ENCODE measurements at regions not wholly inside any gene's neighbourhood (a gene's known extent, or its start where the extent isn't known, plus 50 kb on each side); places are given as distances from the start of the nearest gene placed in this dataset.

DNA sequence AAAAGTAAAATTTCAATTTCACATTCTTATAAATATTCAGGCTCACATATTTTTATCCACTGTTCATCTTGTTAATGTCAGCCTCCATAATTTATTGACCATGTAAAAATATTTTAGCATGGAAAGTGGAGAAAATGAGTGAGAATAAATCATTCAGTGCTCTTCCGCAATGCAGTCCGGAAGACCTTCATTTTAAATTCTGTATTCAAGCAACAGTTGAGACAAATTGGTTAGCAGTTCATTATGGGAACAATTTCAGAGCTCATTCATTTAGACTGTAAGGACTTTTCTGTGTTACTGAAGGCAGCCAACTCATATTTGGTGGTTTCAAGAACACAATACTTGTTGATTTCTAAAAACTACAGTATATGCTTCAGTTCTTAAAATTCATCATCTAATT lies 97.8 kb downstream of the TYW3 start:
- no peaks in the 10 kb centered on the region for H3K79me1 ChIP-seq (ENCODE audit: low read length)
- no peak overlapping the region for H2BK120ac ChIP-seq (ENCODE audit: insufficient read depth, low read length, poor library complexity)
- WGBS (ENCODE audit: extremely low coverage, insufficient coverage, insufficient read length): no CpG with 5 or more reads among the region's 2 CpGs
- H4K8ac ChIP-seq (ENCODE audit: low read depth, low read length): no peak overlapping the region
- H2AK5ac ChIP-seq (ENCODE audit: low read length): no peak overlapping the region
- H3K23ac ChIP-seq (ENCODE audit: low read length): no peak overlapping the region
- no peak overlapping the region for H3K4me3 ChIP-seq (ENCODE audit: low read depth, low read length)
- no peak overlapping the region for H4K91ac ChIP-seq (ENCODE audit: low read depth, low read length)
- H3K27ac ChIP-seq (ENCODE audit: low read depth, low read length): no peak overlapping the region
- no peak overlapping the region for H4K12ac ChIP-seq (ENCODE audit: low read depth, low read length)
- no peaks in the 10 kb centered on the region for H3K9me3 ChIP-seq (ENCODE audit: insufficient read depth, low read depth, low read length)
- H2BK5ac ChIP-seq (ENCODE audit: low read depth, low read length, poor library complexity): no peak overlapping the region
- H3K27me3 ChIP-seq (ENCODE audit: insufficient read depth, low read length): no peaks in the 10 kb centered on the region
- no peak overlapping the region for H3K9ac ChIP-seq (ENCODE audit: low read length)
- no peak overlapping the region for H3K4me2 ChIP-seq (ENCODE audit: low read length)
- H3K4me1 ChIP-seq (ENCODE audit: control insufficient read depth in 1 of 2, insufficient read depth in 2 of 2, low read length in 2 of 2): no peaks in the 10 kb centered on the region
- no peak for DNase-seq
- no peak overlapping the region for H3K14ac ChIP-seq (ENCODE audit: low read length)
- no peaks in the 10 kb centered on the region for H3K79me2 ChIP-seq (ENCODE audit: control insufficient read depth, insufficient read depth, low read length, poor library complexity)
- H3K4ac ChIP-seq (ENCODE audit: low read depth, low read length): no peak overlapping the region
- no peak overlapping the region for H3K18ac ChIP-seq (ENCODE audit: low read length)
- no peak overlapping the region for H2AFZ ChIP-seq (ENCODE audit: insufficient read depth, low read length, poor library complexity)
- no peaks in the 10 kb centered on the region for H3K36me3 ChIP-seq (ENCODE audit: control insufficient read depth in 1 of 2, insufficient read depth in 2 of 2, low read length in 2 of 2)
- no peak overlapping the region for H2BK12ac ChIP-seq (ENCODE audit: low read length)

DNA sequence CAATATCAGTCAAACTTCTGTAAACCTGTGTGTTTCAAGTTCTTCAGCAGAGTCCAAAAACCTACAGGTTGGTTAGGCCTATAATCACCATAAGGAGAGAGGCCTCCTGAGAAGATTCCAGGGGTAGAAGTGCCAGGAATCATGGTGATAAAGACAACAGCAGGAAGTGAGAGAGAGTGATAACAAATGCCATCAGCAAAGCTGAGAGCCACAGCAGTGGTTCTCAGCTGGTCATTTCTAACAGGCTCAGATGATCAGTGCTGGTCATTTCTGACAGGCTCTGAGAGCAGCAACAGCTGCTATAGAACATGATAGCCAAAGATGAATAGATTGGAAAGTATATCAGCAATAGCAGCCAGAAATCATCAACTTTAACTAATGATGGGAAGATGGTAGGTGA lies 101.3 kb downstream of the TYW3 start:
- Histone ChIP-seq H2AFZ (ENCODE audit: insufficient read depth, low read length, poor library complexity) (no peak overlapping the region), H3K14ac (ENCODE audit: low read length) (no peak overlapping the region), H3K4me1 (ENCODE audit: control insufficient read depth in 1 of 2, insufficient read depth in 2 of 2, low read length in 2 of 2) (no peaks in the 10 kb centered on the region), H3K79me2 (ENCODE audit: control insufficient read depth, insufficient read depth, low read length, poor library complexity) (no peaks in the 10 kb centered on the region), H2BK5ac (ENCODE audit: low read depth, low read length, poor library complexity) (no peak overlapping the region), H3K4ac (ENCODE audit: low read depth, low read length) (no peak overlapping the region), H2BK120ac (ENCODE audit: insufficient read depth, low read length, poor library complexity) (no peak overlapping the region), H3K4me2 (ENCODE audit: low read length) (no peak overlapping the region), H3K23ac (ENCODE audit: low read length) (no peak overlapping the region), H3K79me1 (ENCODE audit: low read length) (no peaks in the 10 kb centered on the region), H3K4me3 (ENCODE audit: low read depth, low read length) (no peak overlapping the region), H3K27ac (ENCODE audit: low read depth, low read length) (no peak overlapping the region), H3K18ac (ENCODE audit: low read length) (no peak overlapping the region), H2BK12ac (ENCODE audit: low read length) (no peak overlapping the region), H3K36me3 (ENCODE audit: control insufficient read depth in 1 of 2, insufficient read depth in 2 of 2, low read length in 2 of 2) (no peaks in the 10 kb centered on the region), H3K27me3 (ENCODE audit: insufficient read depth, low read length) (no peaks in the 10 kb centered on the region), H4K8ac (ENCODE audit: low read depth, low read length) (no peak overlapping the region), H4K12ac (ENCODE audit: low read depth, low read length) (no peak overlapping the region), H2AK5ac (ENCODE audit: low read length) (no peak overlapping the region), H3K9ac (ENCODE audit: low read length) (no peak overlapping the region), H4K91ac (ENCODE audit: low read depth, low read length) (no peak overlapping the region), H3K9me3 (ENCODE audit: insufficient read depth, low read depth, low read length) (no peaks in the 10 kb centered on the region)
- DNase-seq: no peak

DNA sequence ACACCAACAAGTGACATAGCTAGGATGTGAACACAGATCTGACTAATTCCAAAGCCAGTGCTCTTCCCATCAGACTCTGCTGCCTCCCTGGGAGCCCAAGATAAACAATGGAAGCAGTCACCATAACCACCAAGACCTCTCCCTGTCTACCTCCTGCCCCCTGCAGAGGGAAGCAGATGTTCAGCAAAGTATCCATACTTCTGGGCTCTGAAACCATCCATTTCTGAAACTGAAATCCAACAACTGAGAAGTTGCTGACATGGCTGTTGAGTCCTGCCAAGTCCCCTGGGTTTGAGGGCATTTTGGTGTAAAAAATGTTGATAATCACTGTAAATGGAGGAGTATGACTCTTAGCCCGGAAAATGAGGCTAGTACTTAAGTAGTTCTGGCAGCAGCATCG lies 102.1 kb downstream of the TYW3 start:
- H2BK120ac ChIP-seq (ENCODE audit: insufficient read depth, low read length, poor library complexity): no peak overlapping the region
- H3K14ac ChIP-seq (ENCODE audit: low read length): no peak overlapping the region
- no peaks in the 10 kb centered on the region for H3K4me1 ChIP-seq (ENCODE audit: control insufficient read depth in 1 of 2, insufficient read depth in 2 of 2, low read length in 2 of 2)
- WGBS (ENCODE audit: extremely low coverage, insufficient coverage, insufficient read length): no CpG with 5 or more reads among the region's 2 CpGs
- no peak overlapping the region for H2AK5ac ChIP-seq (ENCODE audit: low read length)
- no peaks in the 10 kb centered on the region for H3K79me1 ChIP-seq (ENCODE audit: low read length)
- no peak overlapping the region for H3K4me2 ChIP-seq (ENCODE audit: low read length)
- no peak overlapping the region for H4K12ac ChIP-seq (ENCODE audit: low read depth, low read length)
- no peak overlapping the region for H2BK5ac ChIP-seq (ENCODE audit: low read depth, low read length, poor library complexity)
- no peak overlapping the region for H3K18ac ChIP-seq (ENCODE audit: low read length)
- no peak overlapping the region for H2AFZ ChIP-seq (ENCODE audit: insufficient read depth, low read length, poor library complexity)
- H3K4me3 ChIP-seq (ENCODE audit: low read depth, low read length): no peak overlapping the region
- no peak for DNase-seq
- no peaks in the 10 kb centered on the region for H3K79me2 ChIP-seq (ENCODE audit: control insufficient read depth, insufficient read depth, low read length, poor library complexity)
- H3K4ac ChIP-seq (ENCODE audit: low read depth, low read length): no peak overlapping the region
- H3K23ac ChIP-seq (ENCODE audit: low read length): no peak overlapping the region
- H3K27ac ChIP-seq (ENCODE audit: low read depth, low read length): no peak overlapping the region
- H3K27me3 ChIP-seq (ENCODE audit: insufficient read depth, low read length): no peaks in the 10 kb centered on the region
- no peaks in the 10 kb centered on the region for H3K36me3 ChIP-seq (ENCODE audit: control insufficient read depth in 1 of 2, insufficient read depth in 2 of 2, low read length in 2 of 2)
- H4K91ac ChIP-seq (ENCODE audit: low read depth, low read length): no peak overlapping the region
- no peak overlapping the region for H4K8ac ChIP-seq (ENCODE audit: low read depth, low read length)
- H3K9ac ChIP-seq (ENCODE audit: low read length): no peak overlapping the region
- no peaks in the 10 kb centered on the region for H3K9me3 ChIP-seq (ENCODE audit: insufficient read depth, low read depth, low read length)
- H2BK12ac ChIP-seq (ENCODE audit: low read length): no peak overlapping the region

DNA sequence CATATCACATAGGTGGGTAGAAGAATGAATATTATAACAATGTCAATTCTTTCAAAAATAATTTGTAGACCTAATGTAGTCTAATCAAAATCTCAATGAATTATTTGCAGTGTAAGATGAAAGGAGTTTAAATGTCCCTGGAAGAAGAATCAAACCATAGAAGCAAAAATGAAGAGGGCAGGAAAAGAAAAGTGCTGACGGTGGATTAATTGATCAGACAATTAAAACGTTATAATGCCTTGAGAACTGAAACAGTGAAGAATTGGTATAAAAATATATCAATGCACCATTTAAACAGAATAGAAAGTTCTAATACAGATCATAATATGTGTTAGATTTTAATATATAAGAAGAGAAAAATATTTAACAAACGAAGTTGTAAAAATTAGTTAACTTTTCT lies 109.8 kb downstream of the TYW3 start:
- no peaks in the 10 kb centered on the region for H3K36me3 ChIP-seq (ENCODE audit: control insufficient read depth in 1 of 2, insufficient read depth in 2 of 2, low read length in 2 of 2)
- no peak overlapping the region for H3K14ac ChIP-seq (ENCODE audit: low read length)
- no peak overlapping the region for H4K12ac ChIP-seq (ENCODE audit: low read depth, low read length)
- H2BK120ac ChIP-seq (ENCODE audit: insufficient read depth, low read length, poor library complexity): no peak overlapping the region
- H3K4ac ChIP-seq (ENCODE audit: low read depth, low read length): no peak overlapping the region
- no peak overlapping the region for H2AK5ac ChIP-seq (ENCODE audit: low read length)
- no CpG with 5 or more reads among the region's 3 CpGs for WGBS (ENCODE audit: extremely low coverage, insufficient coverage, insufficient read length)
- no peaks in the 10 kb centered on the region for H3K9me3 ChIP-seq (ENCODE audit: insufficient read depth, low read depth, low read length)
- no peak for DNase-seq
- H3K27ac ChIP-seq (ENCODE audit: low read depth, low read length): no peak overlapping the region
- H2BK12ac ChIP-seq (ENCODE audit: low read length): no peak overlapping the region
- H4K91ac ChIP-seq (ENCODE audit: low read depth, low read length): no peak overlapping the region
- H3K9ac ChIP-seq (ENCODE audit: low read length): no peak overlapping the region
- no peak overlapping the region for H3K23ac ChIP-seq (ENCODE audit: low read length)
- H3K4me3 ChIP-seq (ENCODE audit: low read depth, low read length): no peak overlapping the region
- H3K4me1 ChIP-seq (ENCODE audit: control insufficient read depth in 1 of 2, insufficient read depth in 2 of 2, low read length in 2 of 2): no peaks in the 10 kb centered on the region
- H4K8ac ChIP-seq (ENCODE audit: low read depth, low read length): no peak overlapping the region
- no peaks in the 10 kb centered on the region for H3K27me3 ChIP-seq (ENCODE audit: insufficient read depth, low read length)
- H2AFZ ChIP-seq (ENCODE audit: insufficient read depth, low read length, poor library complexity): no peak overlapping the region
- no peaks in the 10 kb centered on the region for H3K79me1 ChIP-seq (ENCODE audit: low read length)
- H2BK5ac ChIP-seq (ENCODE audit: low read depth, low read length, poor library complexity): no peak overlapping the region
- no peak overlapping the region for H3K4me2 ChIP-seq (ENCODE audit: low read length)
- H3K79me2 ChIP-seq (ENCODE audit: control insufficient read depth, insufficient read depth, low read length, poor library complexity): no peaks in the 10 kb centered on the region
- H3K18ac ChIP-seq (ENCODE audit: low read length): no peak overlapping the region

DNA sequence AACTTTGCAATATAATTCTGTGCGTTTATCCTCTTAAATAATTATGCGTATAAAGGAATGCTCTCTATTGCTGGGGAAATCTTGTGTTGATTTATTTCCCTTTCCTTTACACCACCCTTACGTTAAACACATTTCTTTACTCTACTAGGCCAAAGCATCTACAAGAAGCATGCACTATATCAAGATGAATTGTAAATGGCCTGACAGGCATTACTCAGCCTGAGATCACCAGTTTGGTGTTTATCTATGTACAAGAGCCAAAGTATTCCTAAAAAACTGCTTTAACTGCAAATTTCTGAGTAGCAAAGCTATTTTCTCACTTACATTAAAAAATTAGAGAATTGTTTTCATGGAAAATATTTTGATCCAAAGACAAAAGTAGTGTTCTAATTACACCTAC lies 114.8 kb downstream of the TYW3 start:
- Histone ChIP-seq H3K27ac (ENCODE audit: low read depth, low read length) (no peak overlapping the region), H3K27me3 (ENCODE audit: insufficient read depth, low read length) (no peaks in the 10 kb centered on the region), H4K8ac (ENCODE audit: low read depth, low read length) (no peak overlapping the region), H3K4me3 (ENCODE audit: low read depth, low read length) (no peak overlapping the region), H3K9ac (ENCODE audit: low read length) (no peak overlapping the region), H2BK120ac (ENCODE audit: insufficient read depth, low read length, poor library complexity) (no peak overlapping the region), H3K18ac (ENCODE audit: low read length) (no peak overlapping the region), H3K4me2 (ENCODE audit: low read length) (no peak overlapping the region), H3K36me3 (ENCODE audit: control insufficient read depth in 1 of 2, insufficient read depth in 2 of 2, low read length in 2 of 2) (no peaks in the 10 kb centered on the region), H2AK5ac (ENCODE audit: low read length) (no peak overlapping the region), H3K79me2 (ENCODE audit: control insufficient read depth, insufficient read depth, low read length, poor library complexity) (no peaks in the 10 kb centered on the region), H4K91ac (ENCODE audit: low read depth, low read length) (no peak overlapping the region), H2BK5ac (ENCODE audit: low read depth, low read length, poor library complexity) (no peak overlapping the region), H4K12ac (ENCODE audit: low read depth, low read length) (no peak overlapping the region), H3K9me3 (ENCODE audit: insufficient read depth, low read depth, low read length) (no peaks in the 10 kb centered on the region), H3K14ac (ENCODE audit: low read length) (no peak overlapping the region), H3K4ac (ENCODE audit: low read depth, low read length) (no peak overlapping the region), H3K23ac (ENCODE audit: low read length) (no peak overlapping the region), H2BK12ac (ENCODE audit: low read length) (no peak overlapping the region), H2AFZ (ENCODE audit: insufficient read depth, low read length, poor library complexity) (no peak overlapping the region), H3K4me1 (ENCODE audit: control insufficient read depth in 1 of 2, insufficient read depth in 2 of 2, low read length in 2 of 2) (no peaks in the 10 kb centered on the region), H3K79me1 (ENCODE audit: low read length) (no peaks in the 10 kb centered on the region)
- DNase-seq: no peak
- no CpG with 5 or more reads among the region's 3 CpGs for WGBS (ENCODE audit: extremely low coverage, insufficient coverage, insufficient read length)
